ENCODE measurements at regions not wholly inside any gene's neighbourhood (a gene's known extent, or its start where the extent isn't known, plus 50 kb on each side); places are given as distances from the start of the nearest gene placed in this dataset.

GRCh38 chr1:229139331-229140118 is 131.4 kb upstream of the RAB4A start:
- no peak for TF ChIP-seq EZH2 (optimal IDR thresholded peaks at IDR 0.05; ENCODE audit: low read depth, low read length)
- TF ChIP-seq EZH2phosphoT487 (IDR thresholded peaks at IDR 0.05; ENCODE audit: low read length): no peak
- no peak for TF ChIP-seq CTCF (IDR thresholded peaks at IDR 0.05; ENCODE audit: low read length)
- peak; percentile 55 for DNase-seq
- no peaks in the 10 kb centered on the region for H3K9me2 ChIP-seq (replicated peaks; ENCODE audit: insufficient read depth, low read length)
- no peaks in the 10 kb centered on the region for H3K9me3 ChIP-seq (replicated peaks; ENCODE audit: insufficient read depth, low read length)
- no peaks in the 10 kb centered on the region for H3F3A ChIP-seq (ENCODE audit: insufficient read depth, low read length)
- H3K4me2 ChIP-seq (ENCODE audit: low read depth, low read length): peak overlapping the region; percentile 66
- H2AFZ ChIP-seq (ENCODE audit: low read length): peak overlapping the region; percentile 40
- H3K27ac ChIP-seq (ENCODE audit: low read length): no peak overlapping the region
- no peaks in the 10 kb centered on the region for H3K4me1 ChIP-seq (ENCODE audit: low read length)
- H3K79me2 ChIP-seq (ENCODE audit: low read length): no peaks in the 10 kb centered on the region
- no peaks in the 10 kb centered on the region for H3K36me3 ChIP-seq (replicated peaks; ENCODE audit: insufficient read depth, low read length)
- H3K27me3 ChIP-seq (replicated peaks; ENCODE audit: insufficient read depth, low read length): no peaks in the 10 kb centered on the region
- H4K20me1 ChIP-seq (ENCODE audit: insufficient read depth, low read length): no peaks in the 10 kb centered on the region
- H3K9ac ChIP-seq (ENCODE audit: low read length): peak overlapping the region; percentile 5; the same call in 1 of the 2 replicates
- H3K4me3 ChIP-seq (ENCODE audit: low read length): peak overlapping the region; percentile 51

GRCh38 chr1:229140119-229140396 is 130.9 kb upstream of the RAB4A start:
- Histone ChIP-seq H3F3A (ENCODE audit: insufficient read depth, low read length) (no peaks in the 10 kb centered on the region), H3K27me3 (replicated peaks; ENCODE audit: insufficient read depth, low read length) (no peaks in the 10 kb centered on the region), H2AFZ (ENCODE audit: low read length) (peak overlapping the region; percentile 40; the same call in 1 of the 2 replicates), H3K9ac (ENCODE audit: low read length) (no peak overlapping the region), H4K20me1 (ENCODE audit: insufficient read depth, low read length) (no peaks in the 10 kb centered on the region), H3K79me2 (ENCODE audit: low read length) (no peaks in the 10 kb centered on the region), H3K4me3 (ENCODE audit: low read length) (0 out of 2 replicates have a peak overlapping the region, but pooled peaks have one; percentile 51), H3K4me1 (ENCODE audit: low read length) (no peaks in the 10 kb centered on the region), H3K4me2 (ENCODE audit: low read depth, low read length) (peak overlapping the region; percentile 66; the same call in 1 of the 2 replicates), H3K9me2 (replicated peaks; ENCODE audit: insufficient read depth, low read length) (no peaks in the 10 kb centered on the region), H3K36me3 (replicated peaks; ENCODE audit: insufficient read depth, low read length) (no peaks in the 10 kb centered on the region), H3K9me3 (replicated peaks; ENCODE audit: insufficient read depth, low read length) (no peaks in the 10 kb centered on the region), H3K27ac (ENCODE audit: low read length) (no peak overlapping the region)
- DNase-seq: no peak
- TF ChIP-seq CTCF (IDR thresholded peaks at IDR 0.05; ENCODE audit: low read length): no peak

GRCh38 chr1:229141271-229141670 is 129.6 kb upstream of the RAB4A start:
- DNase-seq: no peak
- Histone ChIP-seq H3K9me2 (replicated peaks; ENCODE audit: insufficient read depth, low read length) (no peaks in the 10 kb centered on the region), H3K4me1 (ENCODE audit: low read length) (no peaks in the 10 kb centered on the region), H2AFZ (ENCODE audit: low read length) (no peak overlapping the region), H3K27ac (ENCODE audit: low read length) (no peak overlapping the region), H3K36me3 (replicated peaks; ENCODE audit: insufficient read depth, low read length) (no peaks in the 10 kb centered on the region), H3F3A (ENCODE audit: insufficient read depth, low read length) (no peaks in the 10 kb centered on the region), H3K4me3 (ENCODE audit: low read length) (no peak overlapping the region), H3K79me2 (ENCODE audit: low read length) (no peaks in the 10 kb centered on the region), H3K4me2 (ENCODE audit: low read depth, low read length) (no peak overlapping the region), H3K27me3 (replicated peaks; ENCODE audit: insufficient read depth, low read length) (no peaks in the 10 kb centered on the region), H4K20me1 (ENCODE audit: insufficient read depth, low read length) (no peaks in the 10 kb centered on the region), H3K9me3 (replicated peaks; ENCODE audit: insufficient read depth, low read length) (no peaks in the 10 kb centered on the region), H3K9ac (ENCODE audit: low read length) (no peak overlapping the region)
- TF ChIP-seq CTCF (IDR thresholded peaks at IDR 0.05; ENCODE audit: low read length) (no peak), EZH2phosphoT487 (IDR thresholded peaks at IDR 0.05; ENCODE audit: low read length) (no peak), EZH2 (optimal IDR thresholded peaks at IDR 0.05; ENCODE audit: low read depth, low read length) (no peak)
